SK-N-SH treated with all-trans-retinoic acid at 6 μM for 48 hours (cell line): ENCODE measurements at regions not wholly inside any gene's neighbourhood (a gene's known extent, or its start where the extent isn't known, plus 50 kb on each side); places are given as distances from the start of the nearest gene placed in this dataset.
A peak's percentile ranks its signal among the peaks of the same experiment; 100 is the strongest.

Experiments
- ATAC-seq: fragments of 200-7000 bp; cut with Tn5 transposase; 3 replicates; pipeline ENCODE4 v1.9.1; 2020; ENCODE audit warnings: mild to moderate bottlenecking, moderate library complexity
- ARNTL ChIP-seq: fragments of 450-650 bp; formaldehyde crosslinking; IDR thresholded peaks from 2 replicates; pipeline ENCODE4 v1.5.0; 2020; ENCODE audit warnings: low read depth, mild to moderate bottlenecking, moderate library complexity, borderline replicate concordance
- BACH2 ChIP-seq: fragments of 250-450 bp; sonication (Bioruptor Pico); IDR thresholded peaks from 2 replicates; pipeline ENCODE4 v1.9.0; 2021; ENCODE audit warnings: mild to moderate bottlenecking, borderline replicate concordance
- CREB5 ChIP-seq: fragments of 250-450 bp; sonication (Bioruptor Pico); IDR thresholded peaks from 2 replicates; pipeline ENCODE4 v1.5.1; 2020; ENCODE audit warnings: low read depth, mild to moderate bottlenecking, moderate library complexity
- CSDC2 ChIP-seq: fragments of 250-450 bp; sonication (Bioruptor Pico); IDR thresholded peaks from 2 replicates; pipeline ENCODE4 v1.5.0; 2020; ENCODE audit warnings: mild to moderate bottlenecking, moderate library complexity
- CSRNP3 ChIP-seq: fragments of 250-450 bp; sonication (Bioruptor Pico); IDR thresholded peaks from 2 replicates; pipeline ENCODE4 v1.5.1; 2021; ENCODE audit warnings: mild to moderate bottlenecking, moderate library complexity
- GLIS3 ChIP-seq: fragments of 250-450 bp; sonication (Bioruptor Pico); IDR thresholded peaks from 2 replicates; pipeline ENCODE4 v1.5.0; 2020; ENCODE audit warnings: mild to moderate bottlenecking, moderate library complexity
- ISL1 ChIP-seq: fragments of 250-450 bp; sonication (Bioruptor Pico); IDR thresholded peaks from 2 replicates; pipeline ENCODE4 v2.1.2; 2022; ENCODE audit warnings: mild to moderate bottlenecking, moderate library complexity
- OSR1 ChIP-seq: fragments of 250-450 bp; sonication (Bioruptor Pico); IDR thresholded peaks from 2 replicates; pipeline ENCODE4 v1.8.0; 2022; ENCODE audit warnings: moderate library complexity, mild to moderate bottlenecking, inconsistent platforms
- PATZ1 ChIP-seq: fragments of 250-450 bp; sonication (Bioruptor Pico); IDR thresholded peaks from 2 replicates; pipeline ENCODE4 v1.8.0; 2020; ENCODE audit warnings: mild to moderate bottlenecking, moderate library complexity, borderline replicate concordance
- POU6F1 ChIP-seq: fragments of 250-450 bp; sonication (Bioruptor Pico); IDR thresholded peaks from 2 replicates; pipeline ENCODE4 v1.8.0; 2021; ENCODE audit warnings: low read depth, mild to moderate bottlenecking, moderate library complexity, borderline replicate concordance
- PPARA ChIP-seq: fragments of 250-450 bp; sonication (Bioruptor Pico); IDR thresholded peaks from 2 replicates; pipeline ENCODE4 v1.5.0; 2020; ENCODE audit warnings: mild to moderate bottlenecking, borderline replicate concordance
- RARB ChIP-seq: fragments of 250-450 bp; sonication (Bioruptor Pico); IDR thresholded peaks from 2 replicates; pipeline ENCODE4 v1.8.0; 2021; ENCODE audit warnings: mild to moderate bottlenecking, moderate library complexity
- SNAI2 ChIP-seq: fragments of 250-450 bp; sonication (Bioruptor Pico); IDR thresholded peaks from 2 replicates; pipeline ENCODE4 v1.5.0; 2020; ENCODE audit warnings: mild to moderate bottlenecking, moderate library complexity
- TCF4 ChIP-seq: fragments of 250-450 bp; sonication (Bioruptor Pico); IDR thresholded peaks from 2 replicates; pipeline ENCODE4 v1.8.0; 2021; ENCODE audit warnings: mild to moderate bottlenecking, moderate library complexity, borderline replicate concordance
- TOX ChIP-seq: fragments of 250-450 bp; sonication (Bioruptor Pico); IDR thresholded peaks from 2 replicates; pipeline ENCODE4 v1.8.0; 2021; ENCODE audit warnings: mild to moderate bottlenecking, moderate library complexity, borderline replicate concordance
- TSHZ2 ChIP-seq: fragments of 250-450 bp; sonication (Bioruptor Pico); IDR thresholded peaks from 2 replicates; pipeline ENCODE4 v1.5.0; 2020; ENCODE audit warnings: mild to moderate bottlenecking, moderate library complexity
- ZC3H10 ChIP-seq: fragments of 250-450 bp; sonication (Bioruptor Pico); IDR thresholded peaks from 2 replicates; pipeline ENCODE4 v1.5.1; 2021; ENCODE audit warnings: mild to moderate bottlenecking, moderate library complexity
- ZFP3 ChIP-seq: fragments of 250-450 bp; sonication (Bioruptor Pico); IDR thresholded peaks from 2 replicates; pipeline ENCODE4 v1.5.0; 2020; ENCODE audit warnings: mild to moderate bottlenecking, moderate library complexity
- ZFP30 ChIP-seq: fragments of 450-650 bp; formaldehyde crosslinking; IDR thresholded peaks from 2 replicates; pipeline ENCODE4 v1.5.0; 2022; ENCODE audit warnings: mild to moderate bottlenecking, moderate library complexity
- ZNF565 ChIP-seq: fragments of 450-650 bp; formaldehyde crosslinking; conservative IDR thresholded peaks from 2 replicates; pipeline ENCODE4 v1.5.0; 2020; ENCODE audit warnings: low read depth, mild to moderate bottlenecking, moderate library complexity
- ZNF70 ChIP-seq: fragments of 450-650 bp; formaldehyde crosslinking; IDR thresholded peaks from 2 replicates; pipeline ENCODE4 v1.5.0; 2020; ENCODE audit warnings: mild to moderate bottlenecking, moderate library complexity

GRCh38 chr7:91692800-91693199, 187.7 kb downstream of the MTERF1 start:
- ATAC-seq, result no peak
- TF ChIP-seq CSDC2 (CRISPR knock-in tag) (no peak), GLIS3 (no peak), ZFP3 (CRISPR knock-in tag) (no peak), ISL1 (CRISPR knock-in tag) (0 out of 2 replicates have a peak, but pooled peaks have one; percentile 13), OSR1 (CRISPR knock-in tag) (no peak), TOX (CRISPR knock-in tag) (no peak), CREB5 (CRISPR knock-in tag) (no peak)

GRCh38 chr7:91694351-91694841, 186.1 kb downstream of the MTERF1 start:
- ATAC-seq, result no peak
- no peak for TF ChIP-seq CSRNP3
- TF ChIP-seq BACH2 (CRISPR knock-in tag), result no peak
- TF ChIP-seq CREB5 (CRISPR knock-in tag), result no peak
- TF ChIP-seq, all 23 proteins: peak for 0

GRCh38 chr7:91710881-91711280, 169.6 kb downstream of the MTERF1 start:
- TF ChIP-seq SNAI2 (CRISPR knock-in tag) (no peak), CREB5 (CRISPR knock-in tag) (no peak), ZNF70 (no peak), CSDC2 (CRISPR knock-in tag) (no peak), PATZ1 (CRISPR knock-in tag) (no peak), BACH2 (CRISPR knock-in tag) (no peak), CSRNP3 (no peak), TSHZ2 (CRISPR knock-in tag) (no peak), ZC3H10 (CRISPR knock-in tag) (no peak), OSR1 (CRISPR knock-in tag) (no peak), TOX (CRISPR knock-in tag) (no peak), PPARA (no peak), ISL1 (CRISPR knock-in tag) (no peak), POU6F1 (CRISPR knock-in tag) (no peak), RARB (CRISPR knock-in tag) (no peak), ZNF565 (CRISPR knock-in tag) (no peak), TCF4 (CRISPR knock-in tag) (no peak), ARNTL (CRISPR knock-in tag) (no peak), ZFP30 (no peak)
- no peak for ATAC-seq
